Endothelial cell of umbilical vein (primary cell): ENCODE measurements at regions not wholly inside any gene's neighbourhood (a gene's known extent, or its start where the extent isn't known, plus 50 kb on each side); places are given as distances from the start of the nearest gene placed in this dataset.

ENCODE experiments used
- BruUV-seq: library from RNA; stranded (reverse); fragments of 400-500 nt; replicated peaks from 2 replicates; lab custom pipeline; 2021; lab: Mats Ljungman, UMichigan
- CTCF ChIA-PET: fragments of 300-600, 350-600 bp; sonication (Branson Sonifier 250); formaldehyde crosslinking; loops from one replicate; lab custom pipeline; 2021; ENCODE audit warnings: antibody characterized with exemption, inconsistent platforms; lab: Charles Lee
- POLR2A ChIA-PET: fragments of 300-600, 350-600 bp; sonication (Branson Sonifier 250); formaldehyde crosslinking; loops from one replicate; lab custom pipeline; 2021; ENCODE audit warnings: antibody characterized with exemption, inconsistent platforms; lab: Charles Lee
- DNase-seq: peaks from one replicate; pipeline ENCODE4 v3.0.0-alpha.2; 2011; ENCODE audit warnings: low read depth, low spot score
- FAIRE-seq: peaks from 2 replicates; lab custom pipeline; 2011; peaks lifted over from hg19 to GRCh38; lab: Jason Lieb, UNC
- H2AFZ ChIP-seq: 2 replicates; pipeline ENCODE4 v1.6.0; 2012; ENCODE audit warnings: low read depth, low read length, control low read depth, inconsistent platforms
- H3K27ac ChIP-seq: 2 replicates; pipeline ENCODE4 v1.5.1; 2011; ENCODE audit warnings: low read depth, mild to moderate bottlenecking, control low read depth, low read length, moderate library complexity; ENCODE audit not compliant: insufficient read depth
- H3K27me3 ChIP-seq, 2 experiments: 2 replicates each; pipeline versions ENCODE4 v1.6.0 to v1.6.1; 2011; ENCODE audit warnings: low read length in 2 of 2, mixed read lengths in 1 of 2; ENCODE audit not compliant: control insufficient read depth in 2 of 2, insufficient read depth in 2 of 2
- H3K36me3 ChIP-seq, 2 experiments: 2 replicates in 1 of 2; 3 replicates in 1 of 2; pipeline ENCODE4 v1.5.1; 2011; ENCODE audit warnings: low read length in 2 of 2, mild to moderate bottlenecking in 1 of 2, moderate library complexity in 1 of 2; ENCODE audit not compliant: control insufficient read depth in 2 of 2, insufficient read depth in 2 of 2; ENCODE audit errors: extremely low read depth in 1 of 2
- H3K4me1 ChIP-seq: 3 replicates; pipeline ENCODE4 v1.5.1; 2011; ENCODE audit warnings: mild to moderate bottlenecking, low read length; ENCODE audit not compliant: control insufficient read depth, insufficient read depth; ENCODE audit errors: extremely low read depth
- H3K4me2 ChIP-seq: 2 replicates; pipeline ENCODE4 v1.6.1; 2011; ENCODE audit warnings: low read length, control low read depth, mixed read lengths; ENCODE audit not compliant: insufficient read depth
- H3K4me3 ChIP-seq, 3 experiments: fragments of 200-600 bp in 1 of 3; sonication (generic), shearing (Covaris generic) in 1 of 3; replicated peaks in 1 of 3; 2 replicates each; pipeline ENCODE4 v1.5.1; 2011 to 2016; ENCODE audit warnings: control low read depth in 3 of 3, low read length in 3 of 3, mild to moderate bottlenecking in 2 of 3, inconsistent platforms in 1 of 3, low read depth in 1 of 3, moderate library complexity in 1 of 3; ENCODE audit not compliant: insufficient read depth in 1 of 3
- H3K79me2 ChIP-seq: 2 replicates; pipeline ENCODE4 v1.6.0; 2012; ENCODE audit warnings: low read length, inconsistent platforms; ENCODE audit not compliant: control insufficient read depth, insufficient read depth
- H3K9ac ChIP-seq: replicated peaks from 2 replicates; pipeline ENCODE3; 2011; ENCODE audit warnings: low read length, control low read depth; ENCODE audit not compliant: insufficient read depth; ENCODE audit errors: extremely low read depth
- H3K9me1 ChIP-seq: replicated peaks from 3 replicates; pipeline ENCODE4 v1.6.0; 2011; ENCODE audit warnings: mild to moderate bottlenecking, low read length; ENCODE audit not compliant: control insufficient read depth, insufficient read depth; ENCODE audit errors: extremely low read depth
- H3K9me3 ChIP-seq: replicated peaks from 2 replicates; pipeline ENCODE4 v1.5.1; 2012; ENCODE audit warnings: low read length, inconsistent platforms; ENCODE audit not compliant: control insufficient read depth, insufficient read depth
- H4K20me1 ChIP-seq: replicated peaks from 2 replicates; pipeline ENCODE3; 2011; ENCODE audit warnings: mild to moderate bottlenecking, low read length; ENCODE audit not compliant: control insufficient read depth, insufficient read depth; ENCODE audit errors: extremely low read depth
- CTCF ChIP-seq, 2 donors: IDR thresholded peaks; 1 replicate in 1 of 2; 2 replicates in 1 of 2; pipeline ENCODE4 v1.5.1; 2011; ENCODE audit warnings: low read length in 2 of 2, mild to moderate bottlenecking in 2 of 2, moderate library complexity in 2 of 2, control low read depth in 1 of 2, inconsistent platforms in 1 of 2, low read depth in 1 of 2; ENCODE audit not compliant: insufficient read depth in 1 of 2; ENCODE audit errors: extremely low read depth in 1 of 2
- EZH2 ChIP-seq: IDR thresholded peaks from 2 replicates; pipeline ENCODE4 v1.6.1; 2012; ENCODE audit warnings: borderline replicate concordance, low read depth, mild to moderate bottlenecking, moderate library complexity, low read length, inconsistent platforms; ENCODE audit not compliant: severe bottlenecking
- FOS ChIP-seq: IDR thresholded peaks from 2 replicates; pipeline ENCODE4 v1.6.1; 2011; ENCODE audit warnings: mild to moderate bottlenecking, low read length, moderate library complexity, borderline replicate concordance; ENCODE audit not compliant: insufficient read depth
- GATA2 ChIP-seq: IDR thresholded peaks from 2 replicates; pipeline ENCODE4 v1.7.0; 2011; ENCODE audit warnings: low read depth, mild to moderate bottlenecking, moderate library complexity, mixed read lengths, low read length; ENCODE audit not compliant: insufficient read length, insufficient read depth
- JUN ChIP-seq: IDR thresholded peaks from 2 replicates; pipeline ENCODE4 v1.6.1; 2011; ENCODE audit warnings: borderline replicate concordance, low read depth; ENCODE audit not compliant: insufficient read length, insufficient read depth
- MAX ChIP-seq: IDR thresholded peaks from 2 replicates; pipeline ENCODE4 v1.6.1; 2011; ENCODE audit not compliant: insufficient read depth, insufficient read length
- MYC ChIP-seq: IDR thresholded peaks from one replicate; pipeline ENCODE4 v1.6.1; 2011; ENCODE audit warnings: mild to moderate bottlenecking, low read depth, low read length
- POLR2A ChIP-seq: IDR thresholded peaks from 2 replicates; pipeline ENCODE4 v1.6.1; 2012; ENCODE audit warnings: low read depth, mild to moderate bottlenecking, control low read depth, low read length
- POLR2AphosphoS5 ChIP-seq: IDR thresholded peaks from 2 replicates; pipeline ENCODE4 v1.6.1; 2012; ENCODE audit warnings: low read depth, mild to moderate bottlenecking, control low read depth, low read length, moderate library complexity; ENCODE audit not compliant: insufficient read depth
- dilution Hi-C: fragments of 300-500 bp; cut with MboI; formaldehyde crosslinking; loops from one replicate; pipeline ENCODE4 v1.15.0; 2019; ENCODE audit warnings: low sequenced_read_pairs; ENCODE audit not compliant: extremely low pct_ligation_motif_present
- intact Hi-C: fragments of 100-400 bp; cut with micrococcal nuclease; formaldehyde crosslinking; loops from one replicate; pipeline ENCODE4 v1.10.0; 2022

- no TSS peak for BruUV-seq
- peak; percentile 3 for DNase-seq
- Histone ChIP-seq H3K27me3 (no peaks in the 10 kb centered on the region), H3K4me3 (no peak overlapping the region), H3K4me2 (no peak overlapping the region), H3K9me1 (no peaks in the 10 kb centered on the region), H2AFZ (no peak overlapping the region), H3K9ac (no peak overlapping the region), H3K36me3 (no peaks in the 10 kb centered on the region), H4K20me1 (no peaks in the 10 kb centered on the region), H3K27ac (no peak overlapping the region), H3K79me2 (no peaks in the 10 kb centered on the region), H3K4me1 (no peaks in the 10 kb centered on the region), H3K9me3 (peaks cover 4% of the 10 kb centered on the region)
- ChIA-PET POLR2A (no interaction called here), CTCF (no interaction called here)
- no peak for FAIRE-seq
- intact Hi-C loops (no loop called here), dilution Hi-C loops (no loop called here)
- TF ChIP-seq GATA2 (no peak), POLR2AphosphoS5 (no peak), POLR2A (no peak), CTCF (IDR thresholded peaks at IDR 0.05; ENCODE audit: extremely low read depth in 1 of 2, insufficient read depth in 1 of 2, low read depth in 1 of 2, low read length in 2 of 2) (no peak), MYC (no peak)
These were observed 176.6 kb upstream of the POU3F2 start for GRCh38 chr6:98657764-98658163.

- no peaks in the 10 kb centered on the region for H4K20me1 ChIP-seq
- CTCF ChIA-PET: no interaction called here
- H3K9me1 ChIP-seq: peaks cover 2% of the 10 kb centered on the region
- H3K27me3 ChIP-seq: no peaks in the 10 kb centered on the region
- no peak overlapping the region for H3K4me2 ChIP-seq
- FAIRE-seq: no peak
- no peaks in the 10 kb centered on the region for H3K9me3 ChIP-seq
- no peak overlapping the region for H3K9ac ChIP-seq
- no peaks in the 10 kb centered on the region for H3K36me3 ChIP-seq
- H3K79me2 ChIP-seq: no peaks in the 10 kb centered on the region
- intact Hi-C loops: no loop called here
- POLR2A ChIA-PET: no interaction called here
- no peak for DNase-seq
- no peak overlapping the region for H2AFZ ChIP-seq
- H3K4me1 ChIP-seq: no peaks in the 10 kb centered on the region
- no peak overlapping the region for H3K4me3 ChIP-seq
- no peak for TF ChIP-seq POLR2AphosphoS5
- TF ChIP-seq MYC: no peak
- TF ChIP-seq EZH2: no peak
- no peak for TF ChIP-seq JUN
- TF ChIP-seq MAX: no peak
- TF ChIP-seq CTCF (IDR thresholded peaks at IDR 0.05; ENCODE audit: extremely low read depth in 1 of 2, insufficient read depth in 1 of 2, low read depth in 1 of 2, low read length in 2 of 2): no peak
- TF ChIP-seq POLR2A: no peak
- TF ChIP-seq FOS: no peak
- no peak for TF ChIP-seq GATA2
- dilution Hi-C loops: no loop called here
- no TSS peak for BruUV-seq
- H3K27ac ChIP-seq: no peak overlapping the region
These were observed 165.0 kb upstream of the POU3F2 start for GRCh38 chr6:98669371-98669770.
